ENCODE measurements at regions not wholly inside any gene's neighbourhood (a gene's known extent, or its start where the extent isn't known, plus 50 kb on each side); places are given as distances from the start of the nearest gene placed in this dataset.

DNA sequence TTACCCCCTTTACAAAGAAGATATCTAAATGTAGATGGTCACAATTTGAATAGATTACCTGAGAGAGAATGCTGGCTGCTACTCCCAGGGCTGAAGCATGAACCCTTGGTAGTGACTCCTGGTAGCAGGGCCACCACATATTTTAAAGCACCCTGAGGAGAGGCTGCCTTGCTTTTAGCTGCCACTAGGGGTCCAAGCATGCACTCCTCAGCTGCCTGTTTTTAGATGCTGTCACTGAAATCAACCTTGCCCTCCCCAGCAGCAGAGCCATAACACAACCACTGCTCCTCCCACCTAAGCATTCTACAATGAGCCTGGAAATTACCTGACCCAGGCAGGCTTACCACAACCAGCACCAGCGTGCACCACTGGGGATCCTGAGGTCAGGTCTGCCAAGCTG is 850.9 kb downstream of the FAM133A start:
- DNase-seq (no peak), ATAC-seq (no peak)
- Histone ChIP-seq H3K79me2 (ENCODE audit: low read length) (no peaks in the 10 kb centered on the region), H2AFZ (ENCODE audit: low read length) (no peak overlapping the region), H3K27ac (ENCODE audit: low read length) (no peak overlapping the region), H3K4me1 (ENCODE audit: insufficient read depth, low read length) (no peaks in the 10 kb centered on the region), H3K9me3 (ENCODE audit: low read length) (0 out of 2 replicates have a peak, but pooled peaks cover 6% of the 10 kb centered on the region), H3K27me3 (ENCODE audit: low read length) (no peaks in the 10 kb centered on the region), H3K36me3 (ENCODE audit: low read depth, low read length) (no peaks in the 10 kb centered on the region), H3K9me2 (replicated peaks; ENCODE audit: low read length) (no peaks in the 10 kb centered on the region), H3K4me3 (ENCODE audit: low read length) (no peak overlapping the region), H3F3A (ENCODE audit: low read length, unreplicated experiment) (no peaks in the 10 kb centered on the region), H3K4me2 (ENCODE audit: low read length) (no peak overlapping the region), H3K9ac (ENCODE audit: low read length) (no peak overlapping the region), H4K20me1 (ENCODE audit: low read length) (no peaks in the 10 kb centered on the region)
- ChIA-PET POLR2A (ENCODE audit: unreplicated experiment) (no interaction called here), CTCF (no interaction called here)
- no TSS peak for BruUV-seq (replicated peaks)
- TF ChIP-seq CTCF (conservative IDR thresholded peaks at IDR 0.05; ENCODE audit: low read depth, low read length) (no peak), EZH2phosphoT487 (IDR thresholded peaks at IDR 0.05; ENCODE audit: borderline replicate concordance, low read length) (no peak), EZH2 (IDR thresholded peaks at IDR 0.05; ENCODE audit: low read length, unreplicated experiment) (no peak)
- intact Hi-C loops (cut with micrococcal nuclease), result no loop called here

- Histone ChIP-seq H2AFZ (ENCODE audit: low read length) (no peak overlapping the region), H3K4me2 (ENCODE audit: low read length) (no peak overlapping the region), H3K36me3 (ENCODE audit: low read depth, low read length) (no peaks in the 10 kb centered on the region), H3F3A (ENCODE audit: low read length, unreplicated experiment) (no peaks in the 10 kb centered on the region), H3K9me3 (ENCODE audit: low read length) (no peaks in the 10 kb centered on the region), H3K4me3 (ENCODE audit: low read length) (no peak overlapping the region), H3K9me2 (replicated peaks; ENCODE audit: low read length) (no peaks in the 10 kb centered on the region), H3K27me3 (ENCODE audit: low read length) (no peaks in the 10 kb centered on the region), H3K79me2 (ENCODE audit: low read length) (no peaks in the 10 kb centered on the region), H3K27ac (ENCODE audit: low read length) (no peak overlapping the region), H3K9ac (ENCODE audit: low read length) (no peak overlapping the region), H3K4me1 (ENCODE audit: insufficient read depth, low read length) (no peaks in the 10 kb centered on the region), H4K20me1 (ENCODE audit: low read length) (no peaks in the 10 kb centered on the region)
- BruUV-seq (replicated peaks), result no TSS peak
- intact Hi-C loops (cut with micrococcal nuclease), result no loop called here
- DNase-seq (no peak), ATAC-seq (no peak)
- TF ChIP-seq CTCF (conservative IDR thresholded peaks at IDR 0.05; ENCODE audit: low read depth, low read length) (no peak), EZH2phosphoT487 (IDR thresholded peaks at IDR 0.05; ENCODE audit: borderline replicate concordance, low read length) (no peak), EZH2 (IDR thresholded peaks at IDR 0.05; ENCODE audit: low read length, unreplicated experiment) (no peak)
- CTCF ChIA-PET, result no interaction called here
- POLR2A ChIA-PET (ENCODE audit: unreplicated experiment), result no interaction called here
Observed at GRCh38 chrX:94545722-94546121, 871.7 kb downstream of the FAM133A start.

- no peak overlapping the region for H3K9ac ChIP-seq (ENCODE audit: low read length)
- no peaks in the 10 kb centered on the region for H4K20me1 ChIP-seq (ENCODE audit: low read length)
- BruUV-seq (replicated peaks), result no TSS peak
- H3K4me3 ChIP-seq (ENCODE audit: low read length), result no peak overlapping the region
- no peaks in the 10 kb centered on the region for H3K27me3 ChIP-seq (ENCODE audit: low read length)
- no peak overlapping the region for H3K27ac ChIP-seq (ENCODE audit: low read length)
- ATAC-seq (no peak), DNase-seq (no peak)
- H3K36me3 ChIP-seq (ENCODE audit: low read depth, low read length), result no peaks in the 10 kb centered on the region
- no peaks in the 10 kb centered on the region for H3K9me2 ChIP-seq (replicated peaks; ENCODE audit: low read length)
- TF ChIP-seq EZH2 (IDR thresholded peaks at IDR 0.05; ENCODE audit: low read length, unreplicated experiment) (no peak), EZH2phosphoT487 (IDR thresholded peaks at IDR 0.05; ENCODE audit: borderline replicate concordance, low read length) (no peak), CTCF (conservative IDR thresholded peaks at IDR 0.05; ENCODE audit: low read depth, low read length) (no peak)
- H3K79me2 ChIP-seq (ENCODE audit: low read length), result no peaks in the 10 kb centered on the region
- ChIA-PET POLR2A (ENCODE audit: unreplicated experiment) (no interaction called here), CTCF (no interaction called here)
- H3K4me1 ChIP-seq (ENCODE audit: insufficient read depth, low read length), result no peaks in the 10 kb centered on the region
- no peaks in the 10 kb centered on the region for H3F3A ChIP-seq (ENCODE audit: low read length, unreplicated experiment)
- H3K4me2 ChIP-seq (ENCODE audit: low read length), result no peak overlapping the region
- intact Hi-C loops (cut with micrococcal nuclease), result no loop called here
- H3K9me3 ChIP-seq (ENCODE audit: low read length), result no peaks in the 10 kb centered on the region
- H2AFZ ChIP-seq (ENCODE audit: low read length), result no peak overlapping the region
Observed at GRCh38 chrX:94551831-94552230, 877.8 kb downstream of the FAM133A start.
